Testis (tissue), 2 donors: ENCODE measurements at regions not wholly inside any gene's neighbourhood (a gene's known extent, or its start where the extent isn't known, plus 50 kb on each side); places are given as distances from the start of the nearest gene placed in this dataset.

Experiments
- POLR2A ChIP-seq: fragments of 450-650 bp; IDR thresholded peaks from one replicate; pipeline ENCODE4 v1.6.1; 2017; ENCODE audit warnings: antibody characterized with exemption, mild to moderate bottlenecking, moderate library complexity
- TF ChIP-seq, protein P1 (sequence below), 3 experiments: fragments of 450-650 bp in 2 of 3; fragments of 200-600 bp in 1 of 3; sonication (generic) in 1 of 3; IDR thresholded peaks; one replicate each; pipeline ENCODE4 v1.5.1; 2016 to 2019; ENCODE audit warnings: antibody characterized with exemption in 3 of 3, mild to moderate bottlenecking in 2 of 3, moderate library complexity in 1 of 3

DNA sequence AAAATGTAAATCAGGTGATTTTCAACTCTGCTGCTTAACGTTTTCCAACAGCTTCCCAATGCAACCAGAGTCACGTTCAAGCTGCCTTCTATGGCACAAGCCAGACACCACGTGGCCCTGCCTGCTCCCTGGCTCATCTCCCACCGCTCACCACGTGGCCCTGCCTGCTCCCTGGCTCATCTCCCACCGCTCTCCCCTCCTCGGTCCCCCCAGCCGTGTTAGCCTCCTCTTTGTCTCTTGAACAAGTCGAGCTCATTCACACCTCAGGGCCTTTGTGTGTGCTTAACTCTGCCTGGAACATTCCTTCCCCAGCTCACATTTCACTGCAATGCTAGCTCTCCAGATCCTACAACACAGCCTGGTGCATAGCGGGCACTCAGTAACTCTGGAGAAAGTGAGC lies 307.6 kb downstream of the CTTN start:
- no peak for TF ChIP-seq POLR2A
- TF ChIP-seq, protein P1, sequence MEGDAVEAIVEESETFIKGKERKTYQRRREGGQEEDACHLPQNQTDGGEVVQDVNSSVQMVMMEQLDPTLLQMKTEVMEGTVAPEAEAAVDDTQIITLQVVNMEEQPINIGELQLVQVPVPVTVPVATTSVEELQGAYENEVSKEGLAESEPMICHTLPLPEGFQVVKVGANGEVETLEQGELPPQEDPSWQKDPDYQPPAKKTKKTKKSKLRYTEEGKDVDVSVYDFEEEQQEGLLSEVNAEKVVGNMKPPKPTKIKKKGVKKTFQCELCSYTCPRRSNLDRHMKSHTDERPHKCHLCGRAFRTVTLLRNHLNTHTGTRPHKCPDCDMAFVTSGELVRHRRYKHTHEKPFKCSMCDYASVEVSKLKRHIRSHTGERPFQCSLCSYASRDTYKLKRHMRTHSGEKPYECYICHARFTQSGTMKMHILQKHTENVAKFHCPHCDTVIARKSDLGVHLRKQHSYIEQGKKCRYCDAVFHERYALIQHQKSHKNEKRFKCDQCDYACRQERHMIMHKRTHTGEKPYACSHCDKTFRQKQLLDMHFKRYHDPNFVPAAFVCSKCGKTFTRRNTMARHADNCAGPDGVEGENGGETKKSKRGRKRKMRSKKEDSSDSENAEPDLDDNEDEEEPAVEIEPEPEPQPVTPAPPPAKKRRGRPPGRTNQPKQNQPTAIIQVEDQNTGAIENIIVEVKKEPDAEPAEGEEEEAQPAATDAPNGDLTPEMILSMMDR (IDR thresholded peaks at IDR 0.05), result no peak
